Endothelial cell of umbilical vein (primary cell): ENCODE measurements at regions not wholly inside any gene's neighbourhood (a gene's known extent, or its start where the extent isn't known, plus 50 kb on each side); places are given as distances from the start of the nearest gene placed in this dataset.

Experiments used
- BruUV-seq: library from RNA; stranded (reverse); fragments of 400-500 nt; replicated peaks from 2 replicates; lab custom pipeline; 2021; lab: Mats Ljungman, UMichigan
- CTCF ChIA-PET: fragments of 300-600, 350-600 bp; sonication (Branson Sonifier 250); formaldehyde crosslinking; loops from one replicate; lab custom pipeline; 2021; ENCODE audit warnings: antibody characterized with exemption, inconsistent platforms; lab: Charles Lee
- POLR2A ChIA-PET: fragments of 300-600, 350-600 bp; sonication (Branson Sonifier 250); formaldehyde crosslinking; loops from one replicate; lab custom pipeline; 2021; ENCODE audit warnings: antibody characterized with exemption, inconsistent platforms; lab: Charles Lee
- DNase-seq: peaks from one replicate; pipeline ENCODE4 v3.0.0-alpha.2; 2011; ENCODE audit warnings: low read depth, low spot score
- FAIRE-seq: peaks from 2 replicates; lab custom pipeline; 2011; peaks lifted over from hg19 to GRCh38; lab: Jason Lieb, UNC
- H2AFZ ChIP-seq: 2 replicates; pipeline ENCODE4 v1.6.0; 2012; ENCODE audit warnings: low read depth, low read length, control low read depth, inconsistent platforms
- H3K27ac ChIP-seq: 2 replicates; pipeline ENCODE4 v1.5.1; 2011; ENCODE audit warnings: low read depth, mild to moderate bottlenecking, control low read depth, low read length, moderate library complexity; ENCODE audit not compliant: insufficient read depth
- H3K27me3 ChIP-seq, 2 experiments: 2 replicates each; pipeline versions ENCODE4 v1.6.0 to v1.6.1; 2011; ENCODE audit warnings: low read length in 2 of 2, mixed read lengths in 1 of 2; ENCODE audit not compliant: control insufficient read depth in 2 of 2, insufficient read depth in 2 of 2
- H3K36me3 ChIP-seq, 2 experiments: 2 replicates in 1 of 2; 3 replicates in 1 of 2; pipeline ENCODE4 v1.5.1; 2011; ENCODE audit warnings: low read length in 2 of 2, mild to moderate bottlenecking in 1 of 2, moderate library complexity in 1 of 2; ENCODE audit not compliant: control insufficient read depth in 2 of 2, insufficient read depth in 2 of 2; ENCODE audit errors: extremely low read depth in 1 of 2
- H3K4me1 ChIP-seq: 3 replicates; pipeline ENCODE4 v1.5.1; 2011; ENCODE audit warnings: mild to moderate bottlenecking, low read length; ENCODE audit not compliant: control insufficient read depth, insufficient read depth; ENCODE audit errors: extremely low read depth
- H3K4me2 ChIP-seq: 2 replicates; pipeline ENCODE4 v1.6.1; 2011; ENCODE audit warnings: low read length, control low read depth, mixed read lengths; ENCODE audit not compliant: insufficient read depth
- H3K4me3 ChIP-seq, 3 experiments: fragments of 200-600 bp in 1 of 3; sonication (generic), shearing (Covaris generic) in 1 of 3; replicated peaks in 1 of 3; 2 replicates each; pipeline ENCODE4 v1.5.1; 2011 to 2016; ENCODE audit warnings: control low read depth in 3 of 3, low read length in 3 of 3, mild to moderate bottlenecking in 2 of 3, inconsistent platforms in 1 of 3, low read depth in 1 of 3, moderate library complexity in 1 of 3; ENCODE audit not compliant: insufficient read depth in 1 of 3
- H3K79me2 ChIP-seq: 2 replicates; pipeline ENCODE4 v1.6.0; 2012; ENCODE audit warnings: low read length, inconsistent platforms; ENCODE audit not compliant: control insufficient read depth, insufficient read depth
- H3K9ac ChIP-seq: replicated peaks from 2 replicates; pipeline ENCODE3; 2011; ENCODE audit warnings: low read length, control low read depth; ENCODE audit not compliant: insufficient read depth; ENCODE audit errors: extremely low read depth
- H3K9me1 ChIP-seq: replicated peaks from 3 replicates; pipeline ENCODE4 v1.6.0; 2011; ENCODE audit warnings: mild to moderate bottlenecking, low read length; ENCODE audit not compliant: control insufficient read depth, insufficient read depth; ENCODE audit errors: extremely low read depth
- H3K9me3 ChIP-seq: replicated peaks from 2 replicates; pipeline ENCODE4 v1.5.1; 2012; ENCODE audit warnings: low read length, inconsistent platforms; ENCODE audit not compliant: control insufficient read depth, insufficient read depth
- H4K20me1 ChIP-seq: replicated peaks from 2 replicates; pipeline ENCODE3; 2011; ENCODE audit warnings: mild to moderate bottlenecking, low read length; ENCODE audit not compliant: control insufficient read depth, insufficient read depth; ENCODE audit errors: extremely low read depth
- EZH2 ChIP-seq: IDR thresholded peaks from 2 replicates; pipeline ENCODE4 v1.6.1; 2012; ENCODE audit warnings: borderline replicate concordance, low read depth, mild to moderate bottlenecking, moderate library complexity, low read length, inconsistent platforms; ENCODE audit not compliant: severe bottlenecking
- FOS ChIP-seq: IDR thresholded peaks from 2 replicates; pipeline ENCODE4 v1.6.1; 2011; ENCODE audit warnings: mild to moderate bottlenecking, low read length, moderate library complexity, borderline replicate concordance; ENCODE audit not compliant: insufficient read depth
- GATA2 ChIP-seq: IDR thresholded peaks from 2 replicates; pipeline ENCODE4 v1.7.0; 2011; ENCODE audit warnings: low read depth, mild to moderate bottlenecking, moderate library complexity, mixed read lengths, low read length; ENCODE audit not compliant: insufficient read length, insufficient read depth
- JUN ChIP-seq: IDR thresholded peaks from 2 replicates; pipeline ENCODE4 v1.6.1; 2011; ENCODE audit warnings: borderline replicate concordance, low read depth; ENCODE audit not compliant: insufficient read length, insufficient read depth
- MYC ChIP-seq: IDR thresholded peaks from one replicate; pipeline ENCODE4 v1.6.1; 2011; ENCODE audit warnings: mild to moderate bottlenecking, low read depth, low read length
- POLR2A ChIP-seq: IDR thresholded peaks from 2 replicates; pipeline ENCODE4 v1.6.1; 2012; ENCODE audit warnings: low read depth, mild to moderate bottlenecking, control low read depth, low read length
- POLR2AphosphoS5 ChIP-seq: IDR thresholded peaks from 2 replicates; pipeline ENCODE4 v1.6.1; 2012; ENCODE audit warnings: low read depth, mild to moderate bottlenecking, control low read depth, low read length, moderate library complexity; ENCODE audit not compliant: insufficient read depth
- dilution Hi-C: fragments of 300-500 bp; cut with MboI; formaldehyde crosslinking; loops from one replicate; pipeline ENCODE4 v1.15.0; 2019; ENCODE audit warnings: low sequenced_read_pairs; ENCODE audit not compliant: extremely low pct_ligation_motif_present
- intact Hi-C: fragments of 100-400 bp; cut with micrococcal nuclease; formaldehyde crosslinking; loops from one replicate; pipeline ENCODE4 v1.10.0; 2022
- TF ChIP-seq, protein P1 (sequence below), 2 donors: IDR thresholded peaks; 1 replicate in 1 of 2; 2 replicates in 1 of 2; pipeline ENCODE4 v1.5.1; 2011; ENCODE audit warnings: low read length in 2 of 2, mild to moderate bottlenecking in 2 of 2, moderate library complexity in 2 of 2, control low read depth in 1 of 2, inconsistent platforms in 1 of 2, low read depth in 1 of 2; ENCODE audit not compliant: insufficient read depth in 1 of 2; ENCODE audit errors: extremely low read depth in 1 of 2
- TF ChIP-seq, protein P2 (sequence below): IDR thresholded peaks from 2 replicates; pipeline ENCODE4 v1.6.1; 2011; ENCODE audit not compliant: insufficient read depth, insufficient read length

DNA sequence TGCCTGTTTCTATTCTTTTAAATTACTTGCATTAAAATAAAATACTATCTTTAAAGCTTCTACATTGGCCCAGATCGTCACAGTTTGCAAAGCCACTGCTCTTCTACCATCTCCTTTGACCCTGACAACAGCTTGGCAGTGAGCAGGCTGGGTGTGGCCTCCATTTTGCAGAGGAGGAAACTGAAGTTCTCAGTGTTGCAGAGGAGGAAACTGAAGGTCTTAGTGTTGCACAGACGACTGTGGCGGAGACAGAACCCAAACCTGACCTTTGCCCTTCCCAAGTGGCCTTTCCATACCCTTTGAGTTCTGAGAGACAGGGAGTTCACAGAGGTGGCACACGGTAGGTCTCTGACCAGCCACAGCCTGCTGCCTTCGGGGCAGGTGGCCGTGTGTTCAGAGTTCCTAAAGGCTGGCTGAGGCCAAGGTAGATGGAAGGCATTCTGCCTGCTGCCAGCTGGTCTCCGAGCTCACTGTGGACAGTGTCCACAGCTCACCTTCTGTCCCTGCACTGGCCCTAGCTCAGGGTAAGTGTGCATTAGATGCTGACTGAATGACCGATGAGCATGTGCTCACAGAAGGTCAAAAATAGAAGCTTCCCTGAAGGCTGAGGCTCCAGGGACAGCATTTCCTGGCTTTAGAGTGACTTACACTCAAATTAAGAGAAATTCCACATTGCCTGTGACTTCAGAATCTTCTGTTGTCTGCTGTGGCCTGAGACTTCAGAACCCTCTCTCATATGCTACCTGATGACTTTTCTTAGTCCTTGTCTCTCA lies 113.5 kb upstream of the SLC24A3 start:
- no peak overlapping the region for H3K27ac ChIP-seq
- peaks cover 7% of the 10 kb centered on the region for H3K9me3 ChIP-seq
- BruUV-seq: no TSS peak
- no peaks in the 10 kb centered on the region for H3K36me3 ChIP-seq
- H3K27me3 ChIP-seq: no peaks in the 10 kb centered on the region
- DNase-seq: no peak
- ChIA-PET CTCF (no interaction called here), POLR2A (no interaction called here)
- H4K20me1 ChIP-seq: no peaks in the 10 kb centered on the region
- TF ChIP-seq POLR2AphosphoS5 (no peak), FOS (no peak), POLR2A (no peak), GATA2 (no peak), MYC (no peak), JUN (no peak), EZH2 (no peak)
- TF ChIP-seq, protein P1, sequence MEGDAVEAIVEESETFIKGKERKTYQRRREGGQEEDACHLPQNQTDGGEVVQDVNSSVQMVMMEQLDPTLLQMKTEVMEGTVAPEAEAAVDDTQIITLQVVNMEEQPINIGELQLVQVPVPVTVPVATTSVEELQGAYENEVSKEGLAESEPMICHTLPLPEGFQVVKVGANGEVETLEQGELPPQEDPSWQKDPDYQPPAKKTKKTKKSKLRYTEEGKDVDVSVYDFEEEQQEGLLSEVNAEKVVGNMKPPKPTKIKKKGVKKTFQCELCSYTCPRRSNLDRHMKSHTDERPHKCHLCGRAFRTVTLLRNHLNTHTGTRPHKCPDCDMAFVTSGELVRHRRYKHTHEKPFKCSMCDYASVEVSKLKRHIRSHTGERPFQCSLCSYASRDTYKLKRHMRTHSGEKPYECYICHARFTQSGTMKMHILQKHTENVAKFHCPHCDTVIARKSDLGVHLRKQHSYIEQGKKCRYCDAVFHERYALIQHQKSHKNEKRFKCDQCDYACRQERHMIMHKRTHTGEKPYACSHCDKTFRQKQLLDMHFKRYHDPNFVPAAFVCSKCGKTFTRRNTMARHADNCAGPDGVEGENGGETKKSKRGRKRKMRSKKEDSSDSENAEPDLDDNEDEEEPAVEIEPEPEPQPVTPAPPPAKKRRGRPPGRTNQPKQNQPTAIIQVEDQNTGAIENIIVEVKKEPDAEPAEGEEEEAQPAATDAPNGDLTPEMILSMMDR (IDR thresholded peaks at IDR 0.05; ENCODE audit: extremely low read depth in 1 of 2, insufficient read depth in 1 of 2, low read depth in 1 of 2, low read length in 2 of 2): no peak
- TF ChIP-seq, protein P2, sequence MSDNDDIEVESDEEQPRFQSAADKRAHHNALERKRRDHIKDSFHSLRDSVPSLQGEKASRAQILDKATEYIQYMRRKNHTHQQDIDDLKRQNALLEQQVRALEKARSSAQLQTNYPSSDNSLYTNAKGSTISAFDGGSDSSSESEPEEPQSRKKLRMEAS: no peak
- no peak overlapping the region for H3K4me3 ChIP-seq
- H3K4me2 ChIP-seq: no peak overlapping the region
- no peak for FAIRE-seq
- H3K9me1 ChIP-seq: no peaks in the 10 kb centered on the region
- no peaks in the 10 kb centered on the region for H3K79me2 ChIP-seq
- dilution Hi-C loops: no loop called here
- H3K4me1 ChIP-seq: no peaks in the 10 kb centered on the region
- H3K9ac ChIP-seq: no peak overlapping the region
- no peak overlapping the region for H2AFZ ChIP-seq
- intact Hi-C loops: no loop called here
